MCF 10A (cell line): ENCODE measurements at regions not wholly inside any gene's neighbourhood (a gene's known extent, or its start where the extent isn't known, plus 50 kb on each side); places are given as distances from the start of the nearest gene placed in this dataset.

Experiments
- BruUV-seq: library from RNA; stranded (reverse); fragments of 400-500 nt; replicated peaks from 2 replicates; lab custom pipeline; 2021; lab: Mats Ljungman, UMichigan
- CTCF ChIA-PET: fragments of 300-600 bp; sonication (Branson Sonifier 250); formaldehyde crosslinking; extraction: SDS; loops from one replicate; lab custom pipeline; 2021; ENCODE audit warnings: antibody characterized with exemption, inconsistent platforms; lab: Yijun Ruan, JAX
- POLR2A ChIA-PET: fragments of 300-600, 350-650 bp; sonication (Branson Sonifier 250); formaldehyde crosslinking; extraction: SDS; loops from one replicate; lab custom pipeline; 2020; ENCODE audit warnings: antibody characterized with exemption, inconsistent platforms; lab: Yijun Ruan, JAX
- DNase-seq: peaks from one replicate; pipeline ENCODE4 v3.0.0-alpha.2; 2018; ENCODE audit not compliant: unreplicated experiment
- H3K27ac Mint-ChIP-seq: one replicate; pipeline ENCODE4 v1.8.0; 2022; ENCODE audit warnings: mild to moderate bottlenecking, low read depth, mixed read lengths; ENCODE audit not compliant: unreplicated experiment
- H3K27me3 Mint-ChIP-seq: one replicate; pipeline ENCODE4 v1.8.0; 2022; ENCODE audit warnings: mixed read lengths; ENCODE audit not compliant: insufficient read depth, unreplicated experiment
- H3K36me3 Mint-ChIP-seq: one replicate; pipeline ENCODE4 v1.8.0; 2022; ENCODE audit warnings: mild to moderate bottlenecking, moderate library complexity, mixed read lengths; ENCODE audit not compliant: insufficient read depth, unreplicated experiment
- H3K4me1 Mint-ChIP-seq: one replicate; pipeline ENCODE4 v1.8.0; 2022; ENCODE audit warnings: mixed read lengths; ENCODE audit not compliant: insufficient read depth, unreplicated experiment
- H3K4me3 Mint-ChIP-seq: one replicate; pipeline ENCODE4 v1.8.0; 2022; ENCODE audit warnings: mild to moderate bottlenecking, moderate library complexity, mixed read lengths; ENCODE audit not compliant: unreplicated experiment
- H3K9me3 Mint-ChIP-seq: one replicate; pipeline ENCODE4 v1.8.0; 2022; ENCODE audit warnings: mixed read lengths; ENCODE audit not compliant: unreplicated experiment
- CTCF ChIP-seq: fragments of 200-600 bp; IDR thresholded peaks from one replicate; pipeline ENCODE4 v1.8.0; 2022; ENCODE audit warnings: antibody characterized with exemption, mild to moderate bottlenecking; ENCODE audit not compliant: unreplicated experiment
- intact Hi-C: fragments of 100-400 bp; cut with micrococcal nuclease; formaldehyde crosslinking; loops from 2 replicates; pipeline ENCODE4 v1.14.1; 2022

DNA sequence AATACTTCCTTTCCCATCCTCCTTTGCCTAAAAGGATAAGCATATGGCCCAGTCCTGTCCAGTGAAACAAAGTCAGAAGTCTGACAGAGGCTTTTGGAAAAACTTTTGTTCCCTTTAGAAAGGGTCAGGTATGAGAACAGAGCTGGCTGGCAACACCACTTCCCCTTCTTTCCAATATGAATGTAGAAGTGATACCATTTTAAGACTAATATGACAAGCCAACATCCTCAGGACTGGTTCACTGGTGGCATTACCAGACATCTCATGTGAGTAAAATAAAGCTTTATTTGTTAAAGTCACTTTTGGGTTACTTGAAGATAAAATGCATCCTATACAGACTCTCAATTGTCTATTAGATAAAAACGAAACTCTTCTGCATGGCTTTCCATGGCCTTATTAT, 83.6 kb upstream of the PTCHD1 start:
- Mint-ChIP-seq H3K36me3 (no peaks in the 10 kb centered on the region), H3K27ac (no peak overlapping the region), H3K4me1 (no peaks in the 10 kb centered on the region), H3K27me3 (no peaks in the 10 kb centered on the region), H3K4me3 (no peak overlapping the region), H3K9me3 (peaks cover 7% of the 10 kb centered on the region)
- intact Hi-C loops = no loop called here
- POLR2A ChIA-PET = no interaction called here
- DNase-seq = no peak
- TF ChIP-seq CTCF = no peak
- CTCF ChIA-PET = interaction anchor here (0.8 kb wide), 1 partner anchor 14 kb away, joined by 3 read pairs; no protein-coding TSS in a partner anchor
- BruUV-seq = no TSS peak

GRCh38 chrX:23263892-23264291, 70.8 kb upstream of the PTCHD1 start:
- ChIA-PET POLR2A (no interaction called here), CTCF (interaction anchor here (0.5 to 0.6 kb wide), 2 partner anchors 37 to 483 kb away, joined by 4 read pairs; no protein-coding TSS in a partner anchor)
- H3K9me3 Mint-ChIP-seq = peaks cover 10% of the 10 kb centered on the region
- H3K27ac Mint-ChIP-seq = no peak overlapping the region
- H3K36me3 Mint-ChIP-seq = no peaks in the 10 kb centered on the region
- no peak for TF ChIP-seq CTCF
- no peaks in the 10 kb centered on the region for H3K4me1 Mint-ChIP-seq
- no peak for DNase-seq
- intact Hi-C loops = no loop called here
- H3K4me3 Mint-ChIP-seq = no peak overlapping the region
- no TSS peak for BruUV-seq
- peaks cover 49% of the 10 kb centered on the region for H3K27me3 Mint-ChIP-seq

GRCh38 chrX:23269923-23270322, 64.7 kb upstream of the PTCHD1 start:
- no peak overlapping the region for H3K27ac Mint-ChIP-seq
- intact Hi-C loops = no loop called here
- TF ChIP-seq CTCF = no peak
- H3K4me3 Mint-ChIP-seq = no peak overlapping the region
- H3K4me1 Mint-ChIP-seq = no peaks in the 10 kb centered on the region
- no peaks in the 10 kb centered on the region for H3K36me3 Mint-ChIP-seq
- no peak for DNase-seq
- CTCF ChIA-PET = interaction anchor here (0.8 kb wide), 1 partner anchor 48 kb away, joined by 4 read pairs; no protein-coding TSS in a partner anchor
- POLR2A ChIA-PET = no interaction called here
- no peaks in the 10 kb centered on the region for H3K9me3 Mint-ChIP-seq
- no TSS peak for BruUV-seq
- peaks cover 38% of the 10 kb centered on the region for H3K27me3 Mint-ChIP-seq

DNA sequence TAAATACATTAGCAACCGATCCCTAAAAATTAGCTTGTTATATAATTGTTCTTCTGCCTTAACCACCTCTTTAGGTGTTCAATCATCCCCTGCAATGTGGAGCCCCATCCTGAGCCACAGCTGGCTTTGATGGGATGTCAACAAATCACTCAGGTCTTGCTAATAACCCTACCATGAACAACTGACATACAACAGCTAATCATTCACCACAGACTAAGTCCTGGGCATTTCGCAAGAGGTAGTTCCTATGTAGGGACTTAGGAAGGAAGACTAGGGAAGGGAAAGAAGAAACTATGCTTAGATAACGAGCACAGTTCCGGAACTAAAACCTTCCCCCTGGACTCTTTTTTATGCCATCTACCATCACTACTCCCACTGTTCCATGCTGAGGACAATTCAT, 63.6 kb upstream of the PTCHD1 start:
- no peaks in the 10 kb centered on the region for H3K9me3 Mint-ChIP-seq
- no peak for TF ChIP-seq CTCF
- H3K36me3 Mint-ChIP-seq = no peaks in the 10 kb centered on the region
- BruUV-seq = no TSS peak
- intact Hi-C loops = no loop called here
- no peak overlapping the region for H3K27ac Mint-ChIP-seq
- H3K4me3 Mint-ChIP-seq = no peak overlapping the region
- H3K4me1 Mint-ChIP-seq = no peaks in the 10 kb centered on the region
- POLR2A ChIA-PET = no interaction called here
- CTCF ChIA-PET = interaction anchor here (0.6 kb wide), 1 partner anchor 1873 kb away, joined by 3 read pairs; no protein-coding TSS in a partner anchor
- no peak for DNase-seq
- H3K27me3 Mint-ChIP-seq = peaks cover 32% of the 10 kb centered on the region
